ENCODE measurements at regions not wholly inside any gene's neighbourhood (a gene's known extent, or its start where the extent isn't known, plus 50 kb on each side); places are given as distances from the start of the nearest gene placed in this dataset.

- CTCF ChIA-PET: no interaction called here
Measured at GRCh38 chr12:91289906-91290305, 107.3 kb upstream of the DCN start.

GRCh38 chr12:91289072-91289471 lies 106.5 kb upstream of the DCN start:
- Histone ChIP-seq H3K9me2 (ENCODE audit: insufficient read depth) (no peaks in the 10 kb centered on the region), H3K36me3 (ENCODE audit: low read depth) (no peaks in the 10 kb centered on the region), H3K9me3 (ENCODE audit: insufficient read depth, low read depth) (no peaks in the 10 kb centered on the region; the same call in 1 of the 2 replicates), H3K27me3 (ENCODE audit: insufficient read depth, low read depth) (no peaks in the 10 kb centered on the region), H2AFZ (no peak overlapping the region), H3K27ac (no peak overlapping the region), H3K4me2 (no peak overlapping the region), H3K4me1 (replicated peaks; ENCODE audit: insufficient read depth) (no peaks in the 10 kb centered on the region), H4K20me1 (ENCODE audit: insufficient read depth) (no peaks in the 10 kb centered on the region), H3K79me2 (ENCODE audit: low read depth) (no peaks in the 10 kb centered on the region), H3K4me3 (no peak overlapping the region), H3F3A (ENCODE audit: insufficient read depth, low read depth) (no peaks in the 10 kb centered on the region)
- ChIA-PET CTCF (no interaction called here), POLR2A (ENCODE audit: unreplicated experiment) (no interaction called here)
- BruUV-seq (replicated peaks): no TSS peak
- intact Hi-C loops (cut with micrococcal nuclease; ENCODE audit: unreplicated experiment): no loop called here
- TF ChIP-seq EZH2 (IDR thresholded peaks at IDR 0.05; ENCODE audit: low read depth): no peak
- TF ChIP-seq, protein P1, sequence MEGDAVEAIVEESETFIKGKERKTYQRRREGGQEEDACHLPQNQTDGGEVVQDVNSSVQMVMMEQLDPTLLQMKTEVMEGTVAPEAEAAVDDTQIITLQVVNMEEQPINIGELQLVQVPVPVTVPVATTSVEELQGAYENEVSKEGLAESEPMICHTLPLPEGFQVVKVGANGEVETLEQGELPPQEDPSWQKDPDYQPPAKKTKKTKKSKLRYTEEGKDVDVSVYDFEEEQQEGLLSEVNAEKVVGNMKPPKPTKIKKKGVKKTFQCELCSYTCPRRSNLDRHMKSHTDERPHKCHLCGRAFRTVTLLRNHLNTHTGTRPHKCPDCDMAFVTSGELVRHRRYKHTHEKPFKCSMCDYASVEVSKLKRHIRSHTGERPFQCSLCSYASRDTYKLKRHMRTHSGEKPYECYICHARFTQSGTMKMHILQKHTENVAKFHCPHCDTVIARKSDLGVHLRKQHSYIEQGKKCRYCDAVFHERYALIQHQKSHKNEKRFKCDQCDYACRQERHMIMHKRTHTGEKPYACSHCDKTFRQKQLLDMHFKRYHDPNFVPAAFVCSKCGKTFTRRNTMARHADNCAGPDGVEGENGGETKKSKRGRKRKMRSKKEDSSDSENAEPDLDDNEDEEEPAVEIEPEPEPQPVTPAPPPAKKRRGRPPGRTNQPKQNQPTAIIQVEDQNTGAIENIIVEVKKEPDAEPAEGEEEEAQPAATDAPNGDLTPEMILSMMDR (conservative IDR thresholded peaks at IDR 0.05): no peak
- no peak for DNase-seq

More at GRCh38 chr12:91289906-91290305, 107.3 kb upstream of the DCN start:
- H2AFZ ChIP-seq: no peak overlapping the region
- no peak for DNase-seq
- no peaks in the 10 kb centered on the region for H3K9me3 ChIP-seq (ENCODE audit: insufficient read depth, low read depth)
- no peaks in the 10 kb centered on the region for H3K27me3 ChIP-seq (ENCODE audit: insufficient read depth, low read depth)
- TF ChIP-seq, protein P1 (conservative IDR thresholded peaks at IDR 0.05): no peak
- no peak for TF ChIP-seq EZH2 (IDR thresholded peaks at IDR 0.05; ENCODE audit: low read depth)
- POLR2A ChIA-PET (ENCODE audit: unreplicated experiment): no interaction called here
- no peaks in the 10 kb centered on the region for H3K36me3 ChIP-seq (ENCODE audit: low read depth)
- H3K4me1 ChIP-seq (replicated peaks; ENCODE audit: insufficient read depth): no peaks in the 10 kb centered on the region
- intact Hi-C loops (cut with micrococcal nuclease; ENCODE audit: unreplicated experiment): no loop called here
- no TSS peak for BruUV-seq (replicated peaks)
- no peaks in the 10 kb centered on the region for H3K79me2 ChIP-seq (ENCODE audit: low read depth)
- no peaks in the 10 kb centered on the region for H4K20me1 ChIP-seq (ENCODE audit: insufficient read depth)
- H3F3A ChIP-seq (ENCODE audit: insufficient read depth, low read depth): no peaks in the 10 kb centered on the region
- no peaks in the 10 kb centered on the region for H3K9me2 ChIP-seq (ENCODE audit: insufficient read depth)
- H3K4me3 ChIP-seq: no peak overlapping the region
- H3K4me2 ChIP-seq: no peak overlapping the region
- no peak overlapping the region for H3K27ac ChIP-seq

GRCh38 chr12:91287753-91288152 lies 105.1 kb upstream of the DCN start:
- H3K9me2 ChIP-seq (ENCODE audit: insufficient read depth): no peaks in the 10 kb centered on the region
- no peaks in the 10 kb centered on the region for H3K36me3 ChIP-seq (ENCODE audit: low read depth)
- ChIA-PET POLR2A (ENCODE audit: unreplicated experiment) (no interaction called here), CTCF (no interaction called here)
- TF ChIP-seq EZH2 (IDR thresholded peaks at IDR 0.05; ENCODE audit: low read depth): no peak
- TF ChIP-seq, protein P1 (conservative IDR thresholded peaks at IDR 0.05): no peak
- no peaks in the 10 kb centered on the region; the same call in 1 of the 2 replicates for H3K9me3 ChIP-seq (ENCODE audit: insufficient read depth, low read depth)
- DNase-seq: no peak
- no peak overlapping the region for H3K4me2 ChIP-seq
- intact Hi-C loops (cut with micrococcal nuclease; ENCODE audit: unreplicated experiment): no loop called here
- no peaks in the 10 kb centered on the region for H3K4me1 ChIP-seq (replicated peaks; ENCODE audit: insufficient read depth)
- H4K20me1 ChIP-seq (ENCODE audit: insufficient read depth): no peaks in the 10 kb centered on the region
- H3F3A ChIP-seq (ENCODE audit: insufficient read depth, low read depth): no peaks in the 10 kb centered on the region
- no peaks in the 10 kb centered on the region for H3K79me2 ChIP-seq (ENCODE audit: low read depth)
- no peak overlapping the region for H3K27ac ChIP-seq
- no TSS peak for BruUV-seq (replicated peaks)
- no peak overlapping the region for H3K4me3 ChIP-seq
- no peak overlapping the region for H2AFZ ChIP-seq
- H3K27me3 ChIP-seq (ENCODE audit: insufficient read depth, low read depth): no peaks in the 10 kb centered on the region

Data from PC-9 (cell line).